ENCODE measurements at regions not wholly inside any gene's neighbourhood (a gene's known extent, or its start where the extent isn't known, plus 50 kb on each side); places are given as distances from the start of the nearest gene placed in this dataset.

DNA sequence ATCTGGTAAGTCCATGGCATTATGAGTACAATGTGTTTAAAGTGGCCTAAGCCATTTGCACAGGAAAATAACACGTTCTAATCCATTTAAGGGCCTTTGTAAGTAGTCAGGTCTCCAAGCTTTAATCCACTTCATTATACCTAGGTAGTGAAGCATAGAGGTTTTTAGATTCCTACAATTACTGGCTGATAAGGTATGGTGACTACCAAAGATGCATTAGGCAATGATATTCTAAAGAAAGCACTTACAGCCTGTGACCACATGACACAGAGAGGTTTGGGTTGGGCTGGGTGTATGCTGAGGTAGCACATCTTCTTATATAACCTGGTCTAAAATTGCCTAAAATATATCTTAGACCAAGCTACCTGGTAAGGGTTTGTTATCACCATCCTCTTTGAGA, 504.4 kb downstream of the TFAP2B start (continued):
- TF ChIP-seq CEBPB (IDR thresholded peaks at IDR 0.05; ENCODE audit: borderline replicate concordance in 1 of 2, low read depth in 2 of 2, low read length in 2 of 2) = no peak
- no peak for TF ChIP-seq WRNIP1 (IDR thresholded peaks at IDR 0.05; ENCODE audit: borderline replicate concordance, low read depth, low read length)
- TF ChIP-seq SMC3 (IDR thresholded peaks at IDR 0.05; ENCODE audit: borderline replicate concordance, low read length) = no peak
- TF ChIP-seq, protein P1, sequence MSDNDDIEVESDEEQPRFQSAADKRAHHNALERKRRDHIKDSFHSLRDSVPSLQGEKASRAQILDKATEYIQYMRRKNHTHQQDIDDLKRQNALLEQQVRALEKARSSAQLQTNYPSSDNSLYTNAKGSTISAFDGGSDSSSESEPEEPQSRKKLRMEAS (IDR thresholded peaks at IDR 0.05; ENCODE audit: low read depth, low read length) = no peak
- TF ChIP-seq TARDBP (IDR thresholded peaks at IDR 0.05; ENCODE audit: borderline replicate concordance) = no peak
- no peak for TF ChIP-seq KDM1A (IDR thresholded peaks at IDR 0.05; ENCODE audit: borderline replicate concordance)

DNA sequence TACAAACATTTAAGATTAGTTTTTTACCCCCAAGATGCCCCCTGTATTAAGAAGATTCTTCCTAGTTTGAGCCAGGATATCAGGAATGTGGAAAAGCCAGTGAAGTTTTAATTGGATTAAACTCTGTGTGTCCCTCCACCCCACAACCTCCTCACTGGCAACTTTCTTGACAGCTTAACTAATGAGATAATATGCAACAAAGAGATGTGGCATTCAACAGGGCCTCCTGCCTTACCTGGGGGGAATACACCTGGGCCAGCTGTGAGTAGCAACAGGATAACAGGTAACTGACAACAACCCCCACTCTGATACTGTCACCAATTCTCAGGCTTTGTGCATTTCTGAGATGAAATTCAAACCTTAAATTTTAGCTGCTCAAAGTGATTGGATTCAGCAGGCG, 512.3 kb downstream of the TFAP2B start:
- RAD21 ChIA-PET (ENCODE audit: unreplicated experiment) = no interaction called here
- no peaks in the 10 kb centered on the region for H3K36me3 ChIP-seq (ENCODE audit: control insufficient read depth in 2 of 2, insufficient read depth in 2 of 2, low read length in 1 of 2)
- POLR2A ChIA-PET = no interaction called here
- no peak overlapping the region for H2AFZ ChIP-seq (ENCODE audit: control insufficient read depth, low read depth, low read length)
- no peak for FAIRE-seq
- H3K9ac ChIP-seq (ENCODE audit: control insufficient read depth, insufficient read depth, low read length) = no peak overlapping the region
- no peaks in the 10 kb centered on the region for H3K4me1 ChIP-seq (ENCODE audit: control insufficient read depth, insufficient read depth, low read length)
- no peak overlapping the region for H3K4me2 ChIP-seq (ENCODE audit: control insufficient read depth, insufficient read depth)
- WGBS (ENCODE audit: insufficient coverage, insufficient replicate concordance, low lambda C conversion rate, missing lambda C conversion rate) = 7% methylated on average over 1 of the region's 1 CpG
- intact Hi-C loops (cut with micrococcal nuclease; ENCODE audit: unreplicated experiment) (no loop called here), in situ Hi-C loops (cut with MboI) (no loop called here)
- SMC1A ChIA-PET (ENCODE audit: uncharacterized antibody, unreplicated experiment) = interaction anchor here (0.8 kb wide), 1 partner anchor 238 kb away, joined by 3 read pairs; no protein-coding TSS in a partner anchor
- no peaks in the 10 kb centered on the region for H4K20me1 ChIP-seq (ENCODE audit: control insufficient read depth, insufficient read depth)
- no peaks in the 10 kb centered on the region for H3K9me3 ChIP-seq (replicated peaks; ENCODE audit: control insufficient read depth, insufficient read depth, low read length)
- no peak for DNase-seq (ENCODE audit: low read depth, low spot score)
- CTCF ChIA-PET = no interaction called here
- BruUV-seq (replicated peaks) = no TSS peak
- no peaks in the 10 kb centered on the region for H3K27me3 ChIP-seq (replicated peaks in 1 of 2; ENCODE audit: control insufficient read depth in 2 of 2, insufficient read depth in 2 of 2, low read length in 1 of 2)
- H3K79me2 ChIP-seq (ENCODE audit: control insufficient read depth, insufficient read depth, low read length) = no peaks in the 10 kb centered on the region
- no peak for ATAC-seq
- H3K4me3 ChIP-seq = no peak overlapping the region
- H3K27ac ChIP-seq (ENCODE audit: control insufficient read depth, insufficient read depth) = no peak overlapping the region
- TF ChIP-seq MTA3 (IDR thresholded peaks at IDR 0.05; ENCODE audit: borderline replicate concordance, low read length) = no peak
- TF ChIP-seq CEBPB (IDR thresholded peaks at IDR 0.05; ENCODE audit: borderline replicate concordance in 1 of 2, low read depth in 2 of 2, low read length in 2 of 2) = no peak
- TF ChIP-seq ETV6 (conservative IDR thresholded peaks at IDR 0.05 in 1 of 2, IDR thresholded peaks at IDR 0.05 in 1 of 2; ENCODE audit: borderline replicate concordance in 1 of 2, low read depth in 1 of 2) = no peak
- TF ChIP-seq RCOR1 (conservative IDR thresholded peaks at IDR 0.05; ENCODE audit: low read depth, low read length) = no peak
- TF ChIP-seq, protein P2, sequence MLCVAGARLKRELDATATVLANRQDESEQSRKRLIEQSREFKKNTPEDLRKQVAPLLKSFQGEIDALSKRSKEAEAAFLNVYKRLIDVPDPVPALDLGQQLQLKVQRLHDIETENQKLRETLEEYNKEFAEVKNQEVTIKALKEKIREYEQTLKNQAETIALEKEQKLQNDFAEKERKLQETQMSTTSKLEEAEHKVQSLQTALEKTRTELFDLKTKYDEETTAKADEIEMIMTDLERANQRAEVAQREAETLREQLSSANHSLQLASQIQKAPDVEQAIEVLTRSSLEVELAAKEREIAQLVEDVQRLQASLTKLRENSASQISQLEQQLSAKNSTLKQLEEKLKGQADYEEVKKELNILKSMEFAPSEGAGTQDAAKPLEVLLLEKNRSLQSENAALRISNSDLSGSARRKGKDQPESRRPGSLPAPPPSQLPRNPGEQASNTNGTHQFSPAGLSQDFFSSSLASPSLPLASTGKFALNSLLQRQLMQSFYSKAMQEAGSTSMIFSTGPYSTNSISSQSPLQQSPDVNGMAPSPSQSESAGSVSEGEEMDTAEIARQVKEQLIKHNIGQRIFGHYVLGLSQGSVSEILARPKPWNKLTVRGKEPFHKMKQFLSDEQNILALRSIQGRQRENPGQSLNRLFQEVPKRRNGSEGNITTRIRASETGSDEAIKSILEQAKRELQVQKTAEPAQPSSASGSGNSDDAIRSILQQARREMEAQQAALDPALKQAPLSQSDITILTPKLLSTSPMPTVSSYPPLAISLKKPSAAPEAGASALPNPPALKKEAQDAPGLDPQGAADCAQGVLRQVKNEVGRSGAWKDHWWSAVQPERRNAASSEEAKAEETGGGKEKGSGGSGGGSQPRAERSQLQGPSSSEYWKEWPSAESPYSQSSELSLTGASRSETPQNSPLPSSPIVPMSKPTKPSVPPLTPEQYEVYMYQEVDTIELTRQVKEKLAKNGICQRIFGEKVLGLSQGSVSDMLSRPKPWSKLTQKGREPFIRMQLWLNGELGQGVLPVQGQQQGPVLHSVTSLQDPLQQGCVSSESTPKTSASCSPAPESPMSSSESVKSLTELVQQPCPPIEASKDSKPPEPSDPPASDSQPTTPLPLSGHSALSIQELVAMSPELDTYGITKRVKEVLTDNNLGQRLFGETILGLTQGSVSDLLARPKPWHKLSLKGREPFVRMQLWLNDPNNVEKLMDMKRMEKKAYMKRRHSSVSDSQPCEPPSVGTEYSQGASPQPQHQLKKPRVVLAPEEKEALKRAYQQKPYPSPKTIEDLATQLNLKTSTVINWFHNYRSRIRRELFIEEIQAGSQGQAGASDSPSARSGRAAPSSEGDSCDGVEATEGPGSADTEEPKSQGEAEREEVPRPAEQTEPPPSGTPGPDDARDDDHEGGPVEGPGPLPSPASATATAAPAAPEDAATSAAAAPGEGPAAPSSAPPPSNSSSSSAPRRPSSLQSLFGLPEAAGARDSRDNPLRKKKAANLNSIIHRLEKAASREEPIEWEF (IDR thresholded peaks at IDR 0.05; ENCODE audit: insufficient replicate concordance, low read depth, low read length) = no peak
- TF ChIP-seq GABPA (IDR thresholded peaks at IDR 0.05; ENCODE audit: low read depth) = no peak
- TF ChIP-seq RAD51 (IDR thresholded peaks at IDR 0.05) = no peak
- TF ChIP-seq KAT2A (conservative IDR thresholded peaks at IDR 0.05; ENCODE audit: control insufficient read depth, low read depth, low read length) = no peak
- no peak for TF ChIP-seq RFX5 (IDR thresholded peaks at IDR 0.05; ENCODE audit: low read depth, low read length)
- no peak for TF ChIP-seq SPI1 (IDR thresholded peaks at IDR 0.05; ENCODE audit: borderline replicate concordance, insufficient read depth, low read depth, low read length)
- TF ChIP-seq ZZZ3 (IDR thresholded peaks at IDR 0.05; ENCODE audit: control insufficient read depth, insufficient read length, low read depth) = no peak
- TF ChIP-seq TCF12 (IDR thresholded peaks at IDR 0.05; ENCODE audit: low read depth, low read length) = no peak
- TF ChIP-seq HDAC6 (IDR thresholded peaks at IDR 0.05; ENCODE audit: unreplicated experiment) = no peak
- TF ChIP-seq ZNF274 (IDR thresholded peaks at IDR 0.05; ENCODE audit: insufficient read depth, insufficient read length) = no peak

All from GM12878 (cell line).